T-cell (primary cell): ENCODE measurements at regions not wholly inside any gene's neighbourhood (a gene's known extent, or its start where the extent isn't known, plus 50 kb on each side); places are given as distances from the start of the nearest gene placed in this dataset.

Experiments used
- ATAC-seq, 4 experiments: fragments of 200-7000 bp in 3 of 4; fragments of 150-1000 bp in 1 of 4; cut with Tn5 transposase; replicated peaks in 1 of 4; 1 replicate in 3 of 4; 2 replicates in 1 of 4; pipeline ENCODE4 v1.10.0; 2021; ENCODE audit warnings: moderate library complexity in 3 of 4, mild to moderate bottlenecking in 2 of 4, moderate number of reproducible peaks in 1 of 4
- CTCF ChIA-PET, 2 donors: fragments of 300-600 bp; sonication (Branson Sonifier 250); formaldehyde crosslinking; loops; one replicate each; lab custom pipeline; 2022; ENCODE audit warnings: antibody characterized with exemption in 2 of 2; lab: Charles Lee
- POLR2A ChIA-PET, 2 donors: fragments of 300-600 bp; sonication (Branson Sonifier 250); formaldehyde crosslinking; loops; one replicate each; lab custom pipeline; 2022; ENCODE audit warnings: antibody characterized with exemption in 2 of 2; lab: Charles Lee
- DNase-seq, 35 experiments: peaks; one replicate each; pipeline versions ENCODE4 v3.0.0 to v3.0.0-alpha.2; 2013 to 2023
- H3K27ac ChIP-seq: one replicate; pipeline ENCODE4 v1.5.1; 2013; ENCODE audit warnings: low read length
- H3K27me3 ChIP-seq, 2 experiments: replicated peaks in 1 of 2; 1 replicate in 1 of 2; 2 replicates in 1 of 2; pipeline versions ENCODE4 v1.6.1 to v1.7.0; 2013; ENCODE audit warnings: low read length in 1 of 2, mixed read lengths in 1 of 2; ENCODE audit not compliant: control insufficient read depth in 2 of 2, insufficient read depth in 2 of 2; ENCODE audit errors: extremely low read depth in 1 of 2
- H3K36me3 ChIP-seq, 2 donors: 1 replicate in 1 of 2; 2 replicates in 1 of 2; pipeline versions ENCODE4 v1.6.1 to v1.7.0; 2013; ENCODE audit warnings: low read length in 1 of 2; ENCODE audit not compliant: control insufficient read depth in 2 of 2, insufficient read depth in 1 of 2; ENCODE audit errors: extremely low read depth in 1 of 2
- H3K4me1 ChIP-seq, 2 experiments: 1 replicate in 1 of 2; 2 replicates in 1 of 2; pipeline versions ENCODE4 v1.6.1 to v1.7.0; 2013; ENCODE audit warnings: low read length in 2 of 2, mixed read lengths in 1 of 2; ENCODE audit not compliant: insufficient read depth in 2 of 2, control insufficient read depth in 1 of 2; ENCODE audit errors: extremely low read depth in 1 of 2
- H3K4me3 ChIP-seq, 2 donors: 1 replicate in 1 of 2; 2 replicates in 1 of 2; pipeline versions ENCODE4 v1.5.1 to v1.7.0; 2013; ENCODE audit warnings: mild to moderate bottlenecking in 2 of 2, low read length in 1 of 2, moderate library complexity in 1 of 2; ENCODE audit not compliant: control insufficient read depth in 1 of 2; ENCODE audit errors: extremely low read depth in 1 of 2
- H3K9me3 ChIP-seq: 2 replicates; pipeline ENCODE4 v1.7.0; 2013
- H3K27ac Mint-ChIP-seq, 2 donors: one replicate each; pipeline ENCODE4 v1.8.0; 2020 to 2021; ENCODE audit warnings: mild to moderate bottlenecking in 2 of 2, mixed read lengths in 2 of 2
- H3K27me3 Mint-ChIP-seq, 2 donors: one replicate each; pipeline ENCODE4 v1.8.0; 2021 to 2022; ENCODE audit warnings: mixed read lengths in 2 of 2
- H3K36me3 Mint-ChIP-seq: one replicate; pipeline ENCODE4 v1.8.0; 2021; ENCODE audit warnings: mixed read lengths
- H3K4me1 Mint-ChIP-seq, 3 donors: one replicate each; pipeline ENCODE4 v1.8.0; 2020 to 2022; ENCODE audit warnings: mixed read lengths in 3 of 3, mild to moderate bottlenecking in 1 of 3
- H3K4me3 Mint-ChIP-seq, 3 donors: one replicate each; pipeline ENCODE4 v1.8.0; 2020 to 2022; ENCODE audit warnings: mild to moderate bottlenecking in 3 of 3, mixed read lengths in 3 of 3, moderate library complexity in 3 of 3
- H3K9me3 Mint-ChIP-seq, 3 donors: one replicate each; pipeline ENCODE4 v1.8.0; 2020 to 2022; ENCODE audit warnings: mixed read lengths in 3 of 3
- WGBS: methylation state at CpG from one replicate; pipeline ENCODE4 v1.1.5; 2013; ENCODE audit warnings: missing lambda C conversion rate; ENCODE audit not compliant: insufficient coverage; 5-methylcytosine and 5-hydroxymethylcytosine counted together

- Histone ChIP-seq H3K36me3 (no peaks in the 10 kb centered on the region), H3K4me1 (peaks cover 2 to 19% of the 10 kb centered on the region in 2 experiments), H3K27me3 (no peaks in the 10 kb centered on the region), H3K27ac (no peak overlapping the region), H3K9me3 (no peaks in the 10 kb centered on the region), H3K4me3 (no peak overlapping the region)
- H3K4me3 Mint-ChIP-seq: no peak overlapping the region
- POLR2A ChIA-PET: no interaction called here
- DNase-seq: no peak
- 90% methylated on average over 2 of the region's 9 CpGs for WGBS
- no peaks in the 10 kb centered on the region for H3K36me3 Mint-ChIP-seq
- CTCF ChIA-PET: interaction anchor here in 1 of 2 donors (0.5 kb wide), 1 partner anchor 84 kb away, joined by 11 read pairs; no protein-coding TSS in a partner anchor
- H3K27ac Mint-ChIP-seq: no peak overlapping the region
- no peak for ATAC-seq
- H3K9me3 Mint-ChIP-seq: no peaks in the 10 kb centered on the region
- H3K27me3 Mint-ChIP-seq: peaks cover 0 to 3% of the 10 kb centered on the region in 2 donors
- H3K4me1 Mint-ChIP-seq: peaks cover 11 to 15% (median 15%) of the 10 kb centered on the region in 3 donors
Measured at GRCh38 chr12:90026516-90026915, 317.9 kb upstream of the ATP2B1 start.

GRCh38 chr12:90024262-90024661, 315.6 kb upstream of the ATP2B1 start:
- no peak overlapping the region for H3K4me3 ChIP-seq
- ATAC-seq: no peak

GRCh38 chr12:90023207-90023900, 314.7 kb upstream of the ATP2B1 start:
- ATAC-seq: no peak
- no peak overlapping the region for H3K27ac ChIP-seq
- H3K4me3 Mint-ChIP-seq: no peak overlapping the region
- H3K36me3 Mint-ChIP-seq: no peaks in the 10 kb centered on the region
- ChIA-PET POLR2A (interaction anchor here in 1 of 2 donors (0.7 kb wide), 1 partner anchor 360 kb away, joined by 3 read pairs; no protein-coding TSS in a partner anchor), CTCF (no interaction called here)
- H3K9me3 Mint-ChIP-seq: no peaks in the 10 kb centered on the region
- H3K27ac Mint-ChIP-seq: no peak overlapping the region
- H3K4me3 ChIP-seq: no peak overlapping the region
- H3K36me3 ChIP-seq: no peaks in the 10 kb centered on the region
- WGBS: no CpG with 5 or more reads among the region's 1 CpG
- H3K4me1 Mint-ChIP-seq: peaks cover 4% of the 10 kb centered on the region in 3 donors
- H3K9me3 ChIP-seq: no peaks in the 10 kb centered on the region
- peaks cover 0 to 3% of the 10 kb centered on the region in 2 donors for H3K27me3 Mint-ChIP-seq
- peaks cover 2 to 11% of the 10 kb centered on the region in 2 experiments for H3K4me1 ChIP-seq
- no peaks in the 10 kb centered on the region for H3K27me3 ChIP-seq
- DNase-seq: no peak

More at GRCh38 chr12:90024262-90024661, 315.6 kb upstream of the ATP2B1 start:
- H3K36me3 ChIP-seq: no peaks in the 10 kb centered on the region
- 91% methylated on average over 5 of the region's 6 CpGs for WGBS
- no peaks in the 10 kb centered on the region for H3K9me3 ChIP-seq
- ChIA-PET POLR2A (interaction anchor here in 1 of 2 donors (0.7 kb wide), 1 partner anchor 361 kb away, joined by 3 read pairs; no protein-coding TSS in a partner anchor), CTCF (interaction anchor here in 1 of 2 donors (0.7 kb wide), 1 partner anchor 119 kb away, joined by 3 read pairs; no protein-coding TSS in a partner anchor)
- no peaks in the 10 kb centered on the region for H3K27me3 ChIP-seq
- no peaks in the 10 kb centered on the region for H3K9me3 Mint-ChIP-seq
- no peak overlapping the region for H3K4me3 Mint-ChIP-seq
- H3K27ac ChIP-seq: no peak overlapping the region
- peaks cover 11 to 13% (median 13%) of the 10 kb centered on the region in 3 donors for H3K4me1 Mint-ChIP-seq
- no peak for DNase-seq
- peaks cover 2 to 19% of the 10 kb centered on the region in 2 experiments for H3K4me1 ChIP-seq
- no peak overlapping the region for H3K27ac Mint-ChIP-seq
- H3K27me3 Mint-ChIP-seq: peaks cover 0 to 3% of the 10 kb centered on the region in 2 donors
- no peaks in the 10 kb centered on the region for H3K36me3 Mint-ChIP-seq

- Mint-ChIP-seq H3K27ac (no peak overlapping the region), H3K4me1 (no peaks in the 10 kb centered on the region), H3K4me3 (no peak overlapping the region), H3K36me3 (no peaks in the 10 kb centered on the region), H3K27me3 (peaks cover 0 to 3% of the 10 kb centered on the region in 2 donors), H3K9me3 (no peaks in the 10 kb centered on the region)
- H3K9me3 ChIP-seq: no peaks in the 10 kb centered on the region
- H3K4me3 ChIP-seq: no peak overlapping the region
- no CpG with 5 or more reads among the region's 2 CpGs for WGBS
- no peak overlapping the region for H3K27ac ChIP-seq
- no peaks in the 10 kb centered on the region for H3K36me3 ChIP-seq
- no peaks in the 10 kb centered on the region for H3K27me3 ChIP-seq
- ATAC-seq: no peak
- CTCF ChIA-PET: no interaction called here
- peaks cover 0 to 5% of the 10 kb centered on the region in 2 experiments for H3K4me1 ChIP-seq
- POLR2A ChIA-PET: interaction anchor here in 1 of 2 donors (0.6 kb wide), 1 partner anchor 76 kb away, joined by 8 read pairs; no protein-coding TSS in a partner anchor
- no peak for DNase-seq
Measured at GRCh38 chr12:90021795-90022440, 313.3 kb upstream of the ATP2B1 start.

GRCh38 chr12:90020881-90021280, 312.2 kb upstream of the ATP2B1 start:
- no peak overlapping the region for H3K4me3 ChIP-seq
- CTCF ChIA-PET: interaction anchor here (0.6 to 1.7 kb wide), 5 partner anchors 17 to 1001 kb away, joined by 3 to 5 read pairs (median 3); no protein-coding TSS in a partner anchor
- Mint-ChIP-seq H3K27ac (no peak overlapping the region), H3K4me1 (no peaks in the 10 kb centered on the region), H3K9me3 (no peaks in the 10 kb centered on the region), H3K4me3 (no peak overlapping the region), H3K36me3 (no peaks in the 10 kb centered on the region), H3K27me3 (peaks cover 0 to 3% of the 10 kb centered on the region in 2 donors)
- ATAC-seq: no peak
- no peak overlapping the region for H3K27ac ChIP-seq
- POLR2A ChIA-PET: no interaction called here
- H3K9me3 ChIP-seq: no peaks in the 10 kb centered on the region
- H3K36me3 ChIP-seq: no peaks in the 10 kb centered on the region
- H3K4me1 ChIP-seq: peaks cover 0 to 5% of the 10 kb centered on the region in 2 experiments
- H3K27me3 ChIP-seq: no peaks in the 10 kb centered on the region
- WGBS: 85% methylated on average over 2 of the region's 6 CpGs
- no peak for DNase-seq

GRCh38 chr12:90020436-90020835, 311.8 kb upstream of the ATP2B1 start:
- H3K27me3 Mint-ChIP-seq: peaks cover 0 to 3% of the 10 kb centered on the region in 2 donors
- H3K4me3 Mint-ChIP-seq: no peak overlapping the region
- no peak for ATAC-seq
- ChIA-PET CTCF (interaction anchor here (0.6 to 1.7 kb wide), 3 partner anchors 478 to 1001 kb away, joined by 3 to 5 read pairs (median 3); no protein-coding TSS in a partner anchor), POLR2A (no interaction called here)
- Histone ChIP-seq H3K27ac (no peak overlapping the region), H3K4me3 (no peak overlapping the region), H3K27me3 (no peaks in the 10 kb centered on the region), H3K36me3 (no peaks in the 10 kb centered on the region), H3K4me1 (peaks cover 0 to 4% of the 10 kb centered on the region in 2 experiments), H3K9me3 (no peaks in the 10 kb centered on the region)
- no peaks in the 10 kb centered on the region for H3K9me3 Mint-ChIP-seq
- H3K27ac Mint-ChIP-seq: no peak overlapping the region
- no peak for DNase-seq
- no peaks in the 10 kb centered on the region for H3K4me1 Mint-ChIP-seq
- no peaks in the 10 kb centered on the region for H3K36me3 Mint-ChIP-seq
- WGBS: no CpG with 5 or more reads among the region's 2 CpGs
